Endodermal cell (in vitro differentiated cells): ENCODE measurements at regions not wholly inside any gene's neighbourhood (a gene's known extent, or its start where the extent isn't known, plus 50 kb on each side); places are given as distances from the start of the nearest gene placed in this dataset.

Experiments used
- DNase-seq: peaks from one replicate; pipeline ENCODE4 v3.0.0-alpha.2; 2017
- H3K27ac ChIP-seq: 2 replicates; pipeline ENCODE4 v1.5.1; 2013; ENCODE audit warnings: mild to moderate bottlenecking, low read depth, low read length, moderate library complexity
- H3K27me3 ChIP-seq: 2 replicates; pipeline ENCODE4 v1.6.1; 2013; ENCODE audit warnings: mild to moderate bottlenecking, low read length, moderate library complexity; ENCODE audit not compliant: insufficient read depth, control insufficient read depth, poor library complexity, severe bottlenecking
- H3K36me3 ChIP-seq: 2 replicates; pipeline ENCODE4 v1.7.0; 2013; ENCODE audit warnings: mild to moderate bottlenecking, low read length, moderate library complexity; ENCODE audit not compliant: control insufficient read depth, insufficient read depth
- H3K4me1 ChIP-seq: one replicate; pipeline ENCODE4 v1.7.0; 2013; ENCODE audit warnings: low read length; ENCODE audit not compliant: control insufficient read depth, insufficient read depth
- H3K4me3 ChIP-seq: 2 replicates; pipeline ENCODE4 v1.5.1; 2013; ENCODE audit warnings: mild to moderate bottlenecking, low read length, moderate library complexity
- H3K9ac ChIP-seq: 2 replicates; pipeline ENCODE4 v1.6.1; 2013; ENCODE audit warnings: mild to moderate bottlenecking, low read length, moderate library complexity; ENCODE audit not compliant: poor library complexity, severe bottlenecking; ENCODE audit errors: extremely low read depth
- H3K9me3 ChIP-seq: 2 replicates; pipeline ENCODE4 v1.6.1; 2013; ENCODE audit warnings: mild to moderate bottlenecking, low read length, moderate library complexity; ENCODE audit not compliant: control insufficient read depth
- H3K27ac Mint-ChIP-seq: 2 replicates; pipeline ENCODE4 v1.8.0; 2020; ENCODE audit warnings: mixed read lengths
- H3K27me3 Mint-ChIP-seq: 2 replicates; pipeline ENCODE4 v1.8.0; 2021; ENCODE audit warnings: mild to moderate bottlenecking, mixed read lengths; ENCODE audit not compliant: insufficient read depth
- H3K36me3 Mint-ChIP-seq: 2 replicates; pipeline ENCODE4 v1.8.0; 2020; ENCODE audit warnings: low read depth, mixed read lengths
- H3K4me1 Mint-ChIP-seq: 2 replicates; pipeline ENCODE4 v1.8.0; 2020; ENCODE audit warnings: mixed read lengths
- H3K4me3 Mint-ChIP-seq: 2 replicates; pipeline ENCODE4 v1.8.0; 2020; ENCODE audit warnings: mild to moderate bottlenecking, moderate library complexity, mixed read lengths
- H3K9me3 Mint-ChIP-seq: 2 replicates; pipeline ENCODE4 v1.8.0; 2020; ENCODE audit warnings: mild to moderate bottlenecking, mixed read lengths
- CTCF ChIP-seq: fragments of 200-600 bp; sonication (generic); conservative IDR thresholded peaks from 2 replicates; pipeline ENCODE4 v1.5.0; 2021; ENCODE audit warnings: antibody characterized with exemption, mild to moderate bottlenecking
- WGBS, 2 experiments: methylation state at CpG; one replicate each; pipeline versions ENCODE4 v1.1.5 to v1.1.7; 2013; ENCODE audit warnings: missing lambda C conversion rate in 2 of 2, mixed read lengths in 1 of 2; ENCODE audit not compliant: insufficient coverage in 1 of 2, insufficient read length in 1 of 2; 5-methylcytosine and 5-hydroxymethylcytosine counted together

- H3K36me3 Mint-ChIP-seq = peaks cover 9% of the 10 kb centered on the region
- H3K4me3 Mint-ChIP-seq = no peak overlapping the region
Measured at GRCh38 chr12:70110085-70110484, 133.1 kb upstream of the CNOT2 start.

GRCh38 chr12:70117670-70118069, 125.6 kb upstream of the CNOT2 start:
- H3K9me3 ChIP-seq = no peaks in the 10 kb centered on the region
- no peaks in the 10 kb centered on the region for H3K4me1 Mint-ChIP-seq
- DNase-seq = no peak
- H3K27ac Mint-ChIP-seq = no peak overlapping the region
- TF ChIP-seq CTCF = no peak
- H3K4me3 ChIP-seq = no peak overlapping the region
- H3K9ac ChIP-seq = no peak overlapping the region
- peaks cover 22% of the 10 kb centered on the region for H3K9me3 Mint-ChIP-seq
- no peak overlapping the region for H3K27ac ChIP-seq
- no peak overlapping the region for H3K4me3 Mint-ChIP-seq
- no peaks in the 10 kb centered on the region for H3K27me3 Mint-ChIP-seq
- no peaks in the 10 kb centered on the region for H3K4me1 ChIP-seq
- H3K27me3 ChIP-seq = no peaks in the 10 kb centered on the region
- no peaks in the 10 kb centered on the region for H3K36me3 ChIP-seq
- peaks cover 2% of the 10 kb centered on the region for H3K36me3 Mint-ChIP-seq

More at GRCh38 chr12:70110085-70110484, 133.1 kb upstream of the CNOT2 start:
- Mint-ChIP-seq H3K27ac (no peak overlapping the region), H3K9me3 (peaks cover 46% of the 10 kb centered on the region), H3K4me1 (peaks cover 19% of the 10 kb centered on the region), H3K27me3 (no peaks in the 10 kb centered on the region)
- TF ChIP-seq CTCF = no peak
- 80% methylated on average over 1 of the region's 1 CpG for WGBS, 2 experiments
- no peak for DNase-seq
- Histone ChIP-seq H3K27me3 (no peaks in the 10 kb centered on the region), H3K4me3 (no peak overlapping the region), H3K9ac (no peak overlapping the region), H3K36me3 (no peaks in the 10 kb centered on the region), H3K4me1 (peaks cover 5% of the 10 kb centered on the region), H3K27ac (no peak overlapping the region), H3K9me3 (peaks cover 39% of the 10 kb centered on the region)

- no peaks in the 10 kb centered on the region for H3K4me1 Mint-ChIP-seq
- H3K27me3 Mint-ChIP-seq = no peaks in the 10 kb centered on the region
- Histone ChIP-seq H3K4me1 (no peaks in the 10 kb centered on the region), H3K36me3 (no peaks in the 10 kb centered on the region), H3K27me3 (no peaks in the 10 kb centered on the region), H3K9ac (no peak overlapping the region), H3K9me3 (no peaks in the 10 kb centered on the region), H3K4me3 (no peak overlapping the region), H3K27ac (no peak overlapping the region)
- DNase-seq = no peak
- no peak overlapping the region for H3K27ac Mint-ChIP-seq
- H3K36me3 Mint-ChIP-seq = no peaks in the 10 kb centered on the region
- H3K4me3 Mint-ChIP-seq = no peak overlapping the region
- TF ChIP-seq CTCF = no peak
- H3K9me3 Mint-ChIP-seq = no peaks in the 10 kb centered on the region
Measured at GRCh38 chr12:70120970-70121369, 122.3 kb upstream of the CNOT2 start.
